SJSA1 (cell line): ENCODE measurements at regions not wholly inside any gene's neighbourhood (a gene's known extent, or its start where the extent isn't known, plus 50 kb on each side); places are given as distances from the start of the nearest gene placed in this dataset.

Experiments
- DNase-seq, 2 experiments: peaks; one replicate each; pipeline ENCODE4 v3.0.0-alpha.2; 2015 to 2020; ENCODE audit warnings: low spot score in 2 of 2, low read depth in 1 of 2
- H3K27ac ChIP-seq: fragments of 250-450 bp; sonication (Bioruptor Pico); 2 replicates; pipeline ENCODE4 v1.5.1; 2020; ENCODE audit warnings: mild to moderate bottlenecking, moderate library complexity
- H3K27me3 ChIP-seq: fragments of 250-450 bp; sonication (Bioruptor Pico); replicated peaks from 2 replicates; pipeline ENCODE4 v1.5.1; 2020; ENCODE audit warnings: mild to moderate bottlenecking, moderate library complexity
- H3K36me3 ChIP-seq: fragments of 250-450 bp; sonication (Bioruptor Pico); 2 replicates; pipeline ENCODE4 v1.5.1; 2020; ENCODE audit warnings: mild to moderate bottlenecking
- H3K4me1 ChIP-seq: fragments of 250-450 bp; sonication (Bioruptor Pico); replicated peaks from 2 replicates; pipeline ENCODE4 v1.6.1; 2021; ENCODE audit warnings: mild to moderate bottlenecking
- H3K4me3 ChIP-seq: fragments of 250-450 bp; sonication (Bioruptor Pico); 2 replicates; pipeline ENCODE4 v1.5.1; 2020; ENCODE audit warnings: mild to moderate bottlenecking
- H3K9me3 ChIP-seq: fragments of 250-450 bp; sonication (Bioruptor Pico); replicated peaks from 2 replicates; pipeline ENCODE4 v1.5.1; 2020; ENCODE audit warnings: mild to moderate bottlenecking

DNA sequence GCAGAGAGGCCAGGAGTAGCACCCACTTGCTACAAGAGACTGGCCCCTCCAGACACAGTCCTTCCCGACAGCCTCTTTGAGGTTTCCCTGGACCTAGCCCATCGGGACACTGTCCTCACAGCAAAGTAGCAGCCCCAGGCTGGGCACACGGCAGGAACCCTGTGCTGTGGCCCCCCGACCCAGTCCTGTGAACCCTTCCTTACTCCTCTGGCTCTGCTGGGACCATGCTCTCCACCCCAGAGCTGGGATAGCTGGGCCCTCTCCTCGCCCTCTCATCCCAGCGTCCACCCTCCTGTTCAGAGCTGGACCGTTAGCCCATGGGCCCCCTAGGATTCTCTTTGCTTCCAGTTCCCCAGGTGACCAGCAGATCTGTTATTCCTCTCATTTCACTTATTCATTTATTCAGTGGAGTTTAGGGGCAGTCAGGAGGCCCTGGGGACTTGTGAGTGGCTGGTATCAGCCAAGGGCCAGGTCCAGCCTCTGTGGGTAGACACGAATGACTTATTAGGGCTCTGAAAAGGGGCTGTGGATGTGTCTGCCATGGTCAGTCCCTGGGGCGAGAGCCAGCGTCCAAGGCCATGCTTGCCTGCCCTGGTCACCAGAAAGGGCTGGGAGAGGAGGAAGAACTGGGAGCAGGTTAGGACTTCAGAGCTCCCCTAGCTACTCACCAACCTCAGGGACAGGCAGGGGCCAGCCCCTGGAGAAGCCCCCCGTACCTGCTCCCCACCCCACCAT lies 117.6 kb upstream of the RUNX3 start:
- Histone ChIP-seq H3K4me3 (no peak overlapping the region), H3K27me3 (no peaks in the 10 kb centered on the region), H3K27ac (no peak overlapping the region), H3K9me3 (no peaks in the 10 kb centered on the region), H3K36me3 (no peaks in the 10 kb centered on the region), H3K4me1 (no peaks in the 10 kb centered on the region)
- no peak for DNase-seq

DNA sequence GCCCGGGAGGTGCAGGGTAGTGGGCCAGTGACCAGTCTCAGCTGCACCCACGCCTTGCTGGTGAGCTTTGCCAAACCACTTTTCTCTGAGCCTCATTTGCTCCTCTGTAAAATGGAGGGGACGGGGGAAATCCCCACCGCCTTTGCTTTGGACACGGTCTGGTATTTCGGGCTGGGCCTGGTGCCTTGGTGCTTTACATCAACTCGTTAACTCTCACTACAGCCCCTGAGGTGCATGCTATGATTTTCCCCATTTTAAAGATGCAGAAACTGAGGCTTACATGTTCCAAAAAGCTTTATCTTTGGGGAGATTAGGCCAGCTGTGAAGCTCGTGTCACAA lies 116.1 kb upstream of the RUNX3 start:
- Histone ChIP-seq H3K9me3 (no peaks in the 10 kb centered on the region), H3K4me3 (no peak overlapping the region), H3K27ac (no peak overlapping the region), H3K4me1 (no peaks in the 10 kb centered on the region), H3K27me3 (no peaks in the 10 kb centered on the region), H3K36me3 (no peaks in the 10 kb centered on the region)
- DNase-seq: no peak

DNA sequence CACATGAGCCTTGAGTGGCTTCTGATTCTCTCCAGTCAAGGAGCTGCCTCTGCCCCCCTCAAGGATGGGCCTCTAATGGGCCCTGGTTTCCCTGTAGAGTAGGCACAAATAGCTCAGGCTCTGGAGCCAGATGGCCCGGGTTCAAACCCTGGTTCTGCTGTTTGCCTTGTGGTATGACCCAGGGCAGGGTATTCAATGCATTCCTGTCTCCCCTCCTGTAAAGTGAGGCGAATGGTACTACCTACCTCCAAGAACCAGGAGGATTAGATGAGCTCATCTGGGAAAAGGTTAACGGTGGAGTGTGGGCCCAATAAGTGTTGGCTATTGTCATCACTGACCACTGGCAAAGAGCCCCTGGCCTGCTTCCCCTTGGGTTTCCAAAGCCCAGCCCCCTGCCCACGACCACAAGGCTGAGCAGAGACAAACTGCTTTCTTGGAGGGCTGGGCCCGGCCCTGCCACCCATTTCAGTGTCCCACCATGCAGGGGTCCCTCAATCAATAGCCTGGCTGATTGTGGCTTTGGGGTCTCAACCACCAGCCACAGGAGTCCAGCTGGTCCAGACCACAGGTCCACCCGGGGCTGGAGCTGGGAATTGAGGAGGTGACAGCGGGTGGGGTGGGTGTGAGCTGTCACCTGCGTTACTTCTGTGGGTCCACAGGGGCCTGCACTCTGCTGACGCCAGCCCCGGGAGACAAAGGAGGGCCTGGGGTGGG lies 115.6 kb upstream of the RUNX3 start:
- Histone ChIP-seq H3K27me3 (no peaks in the 10 kb centered on the region), H3K27ac (no peak overlapping the region), H3K4me1 (no peaks in the 10 kb centered on the region), H3K36me3 (no peaks in the 10 kb centered on the region), H3K4me3 (no peak overlapping the region), H3K9me3 (no peaks in the 10 kb centered on the region)
- no peak for DNase-seq

DNA sequence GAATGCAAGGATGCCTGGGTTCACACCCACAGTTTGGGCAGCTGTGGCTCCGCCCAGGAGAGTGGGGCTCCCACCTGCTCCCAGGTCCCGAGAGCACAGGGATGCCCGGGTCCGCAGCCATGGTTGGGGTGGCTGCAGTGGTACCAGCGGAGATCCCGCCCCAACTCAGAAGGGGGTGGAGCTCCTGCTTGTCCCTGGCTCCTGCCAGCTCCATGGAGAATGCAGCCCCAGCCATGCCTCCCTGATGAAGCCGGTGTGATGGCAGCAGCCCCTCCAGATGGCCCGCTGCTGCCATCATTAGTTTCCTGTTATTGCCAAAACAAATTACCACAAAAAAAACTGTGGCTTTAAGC lies 113.1 kb upstream of the RUNX3 start:
- no peak for DNase-seq
- H3K27ac ChIP-seq: no peak overlapping the region
- no peaks in the 10 kb centered on the region for H3K36me3 ChIP-seq
- no peaks in the 10 kb centered on the region for H3K27me3 ChIP-seq
- no peaks in the 10 kb centered on the region for H3K4me1 ChIP-seq
- no peak overlapping the region for H3K4me3 ChIP-seq
- no peaks in the 10 kb centered on the region for H3K9me3 ChIP-seq

DNA sequence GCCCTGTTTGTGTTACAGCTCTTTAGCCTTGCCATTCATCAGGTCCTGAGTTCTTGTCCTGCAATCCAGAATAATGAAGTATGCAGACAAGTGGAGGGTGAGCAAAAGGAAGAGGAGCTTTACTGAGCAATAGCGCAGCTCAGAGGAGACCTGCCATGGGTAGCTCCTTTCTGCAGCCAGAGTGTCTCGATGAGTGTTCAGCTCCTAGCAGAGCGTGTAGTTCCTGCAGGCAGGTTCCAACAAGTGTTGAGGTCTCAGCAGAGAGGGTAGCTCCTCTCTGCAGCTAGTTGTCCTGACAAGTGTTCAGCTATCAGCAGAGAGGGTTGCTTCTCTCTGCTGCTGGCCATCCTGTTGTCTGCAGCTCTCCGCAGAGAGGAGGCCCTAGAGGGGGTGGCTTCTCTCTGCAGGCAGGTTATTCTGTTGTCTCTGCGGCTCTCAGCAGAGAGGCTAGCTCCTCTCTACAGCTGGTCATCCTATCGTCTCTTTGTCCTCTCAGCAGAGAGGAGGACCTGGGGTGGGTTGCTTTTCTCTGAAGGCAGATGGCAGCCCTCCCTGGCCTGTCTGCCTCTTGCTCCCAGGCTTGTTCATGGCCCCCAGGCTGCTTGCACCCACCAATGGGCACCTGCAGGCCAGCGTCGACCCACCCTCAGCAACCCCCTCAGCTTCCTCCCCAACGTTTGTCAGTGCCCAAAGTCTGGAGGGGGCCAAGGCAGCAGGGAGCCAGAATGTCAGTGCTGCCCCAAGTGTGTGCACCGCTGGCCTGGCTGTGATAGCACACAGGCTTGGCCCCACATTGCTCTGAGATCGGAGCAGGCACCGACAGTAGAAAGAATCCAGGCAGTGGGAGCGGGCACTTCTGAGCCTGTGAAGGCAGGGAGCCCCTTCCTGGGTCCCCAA lies 112.5 kb upstream of the RUNX3 start:
- Histone ChIP-seq H3K4me3 (no peak overlapping the region), H3K9me3 (no peaks in the 10 kb centered on the region), H3K36me3 (no peaks in the 10 kb centered on the region), H3K4me1 (no peaks in the 10 kb centered on the region), H3K27ac (no peak overlapping the region), H3K27me3 (no peaks in the 10 kb centered on the region)
- DNase-seq: no peak

DNA sequence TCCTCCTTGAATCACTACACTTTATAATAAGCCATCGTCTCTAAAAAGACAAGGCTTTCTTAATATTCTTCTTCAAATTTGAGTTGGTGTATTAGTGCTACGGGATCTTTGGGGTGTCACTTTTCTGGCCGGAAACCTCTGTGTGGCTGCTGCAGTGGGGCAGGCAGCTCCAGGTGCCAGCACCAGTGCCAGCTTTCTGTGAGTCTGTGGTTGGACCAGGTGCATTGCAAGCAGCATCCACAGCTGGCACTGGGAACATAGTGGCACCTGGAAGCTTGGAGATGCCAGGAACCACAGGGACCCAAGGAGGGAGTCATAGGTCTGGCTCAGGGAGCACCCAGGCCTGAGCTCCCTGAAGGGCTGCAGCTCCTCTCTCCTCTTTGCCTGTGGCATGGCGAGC lies 111.8 kb upstream of the RUNX3 start:
- Histone ChIP-seq H3K4me3 (no peak overlapping the region), H3K9me3 (no peaks in the 10 kb centered on the region), H3K36me3 (no peaks in the 10 kb centered on the region), H3K27me3 (no peaks in the 10 kb centered on the region), H3K27ac (no peak overlapping the region), H3K4me1 (no peaks in the 10 kb centered on the region)
- DNase-seq: no peak

DNA sequence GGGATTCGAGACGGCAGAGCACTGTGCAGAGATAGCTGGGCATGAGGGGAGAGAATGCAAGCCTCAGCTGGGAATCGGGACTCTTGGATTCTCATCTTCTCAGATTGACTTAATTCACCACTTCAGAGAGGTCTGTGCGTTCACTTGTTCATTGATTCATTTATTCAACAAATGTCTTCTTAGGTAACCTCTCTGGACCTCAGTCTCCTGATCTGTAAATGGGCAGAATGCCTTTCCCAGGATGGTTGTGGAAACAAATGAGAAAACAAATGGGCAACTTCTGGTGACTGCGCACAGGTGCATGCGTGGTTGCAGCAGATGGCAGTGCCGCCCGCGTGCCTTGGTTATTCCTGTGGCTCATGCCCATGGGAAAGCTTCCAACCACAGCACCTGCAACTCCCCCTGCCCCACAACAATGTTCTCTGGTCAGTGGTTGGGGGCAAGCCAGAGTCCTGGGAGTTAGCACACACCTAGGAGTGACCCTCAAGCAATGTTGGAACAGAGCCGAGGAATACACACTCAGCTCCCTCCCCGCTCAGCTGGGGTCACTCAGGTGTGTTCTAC lies 110.1 kb upstream of the RUNX3 start:
- Histone ChIP-seq H3K27ac (no peak overlapping the region), H3K9me3 (no peaks in the 10 kb centered on the region), H3K4me1 (no peaks in the 10 kb centered on the region), H3K36me3 (no peaks in the 10 kb centered on the region), H3K4me3 (no peak overlapping the region), H3K27me3 (no peaks in the 10 kb centered on the region)
- no peak for DNase-seq

DNA sequence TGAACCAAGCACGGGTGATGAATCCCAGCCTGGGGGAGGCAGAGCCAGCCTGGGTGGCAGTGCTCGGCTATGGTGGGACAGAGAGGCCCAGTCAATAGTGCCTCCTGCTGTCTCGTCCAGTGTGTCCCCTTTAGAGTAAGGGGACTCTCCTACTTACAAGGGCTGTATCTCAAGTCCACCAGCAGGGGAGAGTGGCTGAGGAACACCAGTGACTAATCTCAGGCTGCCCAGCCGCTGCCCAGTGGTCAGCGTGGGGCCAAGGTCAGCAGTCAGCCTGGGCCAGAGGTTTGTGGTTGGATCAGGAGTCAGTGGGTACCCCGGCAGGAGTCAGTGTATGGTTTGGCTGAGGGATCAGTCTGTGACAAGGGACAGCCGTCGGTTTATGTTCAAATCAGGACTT lies 109.2 kb upstream of the RUNX3 start:
- Histone ChIP-seq H3K36me3 (no peaks in the 10 kb centered on the region), H3K27me3 (no peaks in the 10 kb centered on the region), H3K4me1 (no peaks in the 10 kb centered on the region), H3K27ac (no peak overlapping the region), H3K4me3 (no peak overlapping the region), H3K9me3 (no peaks in the 10 kb centered on the region)
- no peak for DNase-seq

DNA sequence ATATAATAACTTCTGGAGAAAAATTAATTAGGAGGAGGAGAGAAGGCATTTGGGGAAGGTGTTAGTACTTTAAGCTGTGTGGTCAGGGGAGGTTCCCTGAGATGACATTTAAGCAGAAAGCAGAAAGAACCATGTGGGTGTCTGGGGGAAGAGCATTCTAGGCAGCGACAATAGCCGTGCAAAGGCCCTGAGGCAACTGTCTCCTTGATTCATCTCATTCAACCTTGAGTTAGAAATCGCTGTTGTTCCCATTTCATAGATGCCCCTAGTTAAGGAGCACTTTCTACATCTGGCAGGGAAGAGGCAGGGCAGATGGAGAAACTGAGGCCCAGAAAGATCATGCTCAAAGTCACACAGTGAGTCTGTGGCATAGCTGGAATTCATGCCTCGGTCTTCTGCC lies 108.6 kb upstream of the RUNX3 start:
- no peak overlapping the region for H3K27ac ChIP-seq
- H3K4me3 ChIP-seq: no peak overlapping the region
- H3K9me3 ChIP-seq: no peaks in the 10 kb centered on the region
- DNase-seq: no peak
- no peaks in the 10 kb centered on the region for H3K36me3 ChIP-seq
- no peaks in the 10 kb centered on the region for H3K4me1 ChIP-seq
- H3K27me3 ChIP-seq: no peaks in the 10 kb centered on the region

DNA sequence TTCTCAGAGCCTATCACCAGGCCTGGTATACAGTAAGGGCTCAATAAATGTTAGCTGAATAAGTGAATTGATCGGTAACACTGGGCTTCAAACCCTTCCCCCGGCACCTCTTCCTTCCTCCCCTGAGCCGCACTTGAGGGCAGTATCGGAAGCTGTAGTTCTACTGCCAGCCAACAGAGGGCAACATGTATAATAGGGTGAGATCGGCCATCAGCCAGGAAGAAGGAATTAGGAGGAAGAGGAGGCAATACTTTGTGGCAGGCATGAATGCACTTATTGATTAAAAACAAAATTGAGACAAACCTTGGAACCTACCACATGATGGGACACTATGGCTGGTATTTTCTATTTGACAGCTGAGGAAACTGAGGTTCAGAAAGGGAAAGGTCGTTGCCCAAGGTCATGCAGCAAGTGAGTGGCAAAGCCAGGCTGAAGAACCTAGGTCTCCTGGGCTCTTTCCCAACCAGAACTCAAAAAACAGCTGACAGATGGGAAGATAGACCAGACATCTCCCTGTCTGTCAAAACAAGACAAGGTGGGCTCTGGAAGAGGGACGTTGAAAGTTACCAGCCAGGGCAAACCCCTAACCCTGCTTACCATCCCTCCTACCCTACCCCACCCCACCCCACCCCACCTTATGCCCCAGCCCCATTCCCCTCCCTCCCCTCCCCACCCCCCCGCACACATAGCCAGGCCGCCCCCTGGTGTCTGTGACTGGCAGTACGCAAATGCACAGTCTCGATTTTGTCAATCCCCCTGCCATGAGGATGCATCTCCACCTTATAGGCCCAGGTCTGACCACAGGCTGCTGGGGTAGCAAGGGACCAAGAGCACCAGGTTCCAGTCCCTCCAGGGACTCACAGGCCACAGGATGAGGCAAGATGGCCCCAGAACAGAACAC lies 107.3 kb upstream of the RUNX3 start:
- no peaks in the 10 kb centered on the region for H3K9me3 ChIP-seq
- no peak overlapping the region for H3K27ac ChIP-seq
- H3K27me3 ChIP-seq: no peaks in the 10 kb centered on the region
- H3K4me1 ChIP-seq: no peaks in the 10 kb centered on the region
- peak in 1 of 2 experiments; percentile 64 for DNase-seq
- H3K4me3 ChIP-seq: no peak overlapping the region
- H3K36me3 ChIP-seq: no peaks in the 10 kb centered on the region

DNA sequence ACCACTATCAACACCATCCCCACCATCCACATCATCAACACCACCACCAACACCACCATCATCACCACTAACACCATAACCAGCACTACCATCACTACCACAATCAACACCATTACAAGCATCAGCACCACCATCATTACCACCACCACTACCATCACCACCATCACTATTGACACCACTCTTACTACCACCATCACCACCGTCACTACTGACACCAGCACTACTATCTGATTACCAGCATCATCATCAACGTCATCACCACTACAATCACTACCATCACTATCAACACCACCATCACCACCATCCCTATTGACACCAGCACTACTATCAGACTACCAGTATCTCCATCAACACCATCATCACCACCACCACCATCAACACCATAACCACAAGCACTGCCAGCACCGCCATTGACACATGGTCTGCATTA lies 106.1 kb upstream of the RUNX3 start:
- Histone ChIP-seq H3K27me3 (no peaks in the 10 kb centered on the region), H3K4me3 (no peak overlapping the region), H3K27ac (no peak overlapping the region), H3K36me3 (no peaks in the 10 kb centered on the region), H3K9me3 (no peaks in the 10 kb centered on the region), H3K4me1 (no peaks in the 10 kb centered on the region)
- DNase-seq: no peak

DNA sequence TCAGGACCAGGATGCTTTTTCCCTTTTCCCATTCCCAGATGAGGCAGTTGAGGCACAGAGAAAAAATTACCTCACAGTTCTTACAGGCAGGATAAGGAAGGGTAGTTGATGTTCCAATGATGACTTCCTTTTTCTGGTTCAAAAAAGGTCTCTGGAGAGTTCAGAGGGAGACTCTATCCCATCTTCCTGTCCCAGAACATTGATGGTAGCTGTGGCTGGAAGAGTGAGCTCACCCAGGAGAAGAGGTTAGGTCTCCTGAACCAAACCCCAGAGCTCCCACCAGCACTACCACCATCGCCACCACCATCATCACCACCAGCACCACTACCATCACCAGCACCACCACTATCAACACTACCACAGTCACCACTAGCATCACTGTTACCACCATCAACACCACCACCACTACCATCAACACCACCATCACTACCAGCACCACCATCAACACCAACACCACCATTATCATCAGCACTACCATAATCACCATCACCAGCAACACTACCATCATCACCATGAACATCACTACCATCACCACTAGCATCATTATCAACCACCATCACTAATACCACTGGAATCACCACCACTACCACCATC lies 105.5 kb upstream of the RUNX3 start:
- Histone ChIP-seq H3K27me3 (no peaks in the 10 kb centered on the region), H3K36me3 (no peaks in the 10 kb centered on the region), H3K4me3 (no peak overlapping the region), H3K9me3 (no peaks in the 10 kb centered on the region), H3K27ac (no peak overlapping the region), H3K4me1 (no peaks in the 10 kb centered on the region)
- no peak for DNase-seq
